ENCODE measurements at regions not wholly inside any gene's neighbourhood (a gene's known extent, or its start where the extent isn't known, plus 50 kb on each side); places are given as distances from the start of the nearest gene placed in this dataset.

DNA sequence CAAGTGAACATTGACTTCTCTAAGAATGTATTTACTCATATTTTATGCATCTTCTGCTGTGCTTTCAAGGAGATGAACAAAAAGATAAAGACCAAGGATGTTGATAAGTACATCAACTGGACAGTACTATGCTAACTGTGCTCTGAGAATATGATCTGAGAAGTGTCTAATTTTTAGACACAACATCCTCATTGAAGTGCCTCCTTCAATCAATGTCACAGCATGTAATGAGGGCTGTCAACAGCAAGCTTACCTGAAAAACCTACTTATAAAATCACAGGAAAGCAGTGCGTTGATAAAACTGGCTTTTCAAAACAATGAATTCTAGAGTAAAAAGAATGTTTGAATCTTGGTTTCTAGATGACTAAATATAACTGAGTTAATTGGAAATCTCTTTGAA, 452.9 kb upstream of the DSEL start:
- no peaks in the 10 kb centered on the region for H3K36me3 Mint-ChIP-seq (ENCODE audit: unreplicated experiment)
- H3K4me3 Mint-ChIP-seq (ENCODE audit: unreplicated experiment): no peak overlapping the region
- H3K4me1 Mint-ChIP-seq (ENCODE audit: low read depth, unreplicated experiment): no peaks in the 10 kb centered on the region
- no peak overlapping the region for H3K27ac Mint-ChIP-seq (ENCODE audit: unreplicated experiment)
- H3K27me3 Mint-ChIP-seq (ENCODE audit: unreplicated experiment): peaks cover 2% of the 10 kb centered on the region
- H3K9me3 Mint-ChIP-seq (ENCODE audit: unreplicated experiment): no peaks in the 10 kb centered on the region
- TF ChIP-seq, protein P1, sequence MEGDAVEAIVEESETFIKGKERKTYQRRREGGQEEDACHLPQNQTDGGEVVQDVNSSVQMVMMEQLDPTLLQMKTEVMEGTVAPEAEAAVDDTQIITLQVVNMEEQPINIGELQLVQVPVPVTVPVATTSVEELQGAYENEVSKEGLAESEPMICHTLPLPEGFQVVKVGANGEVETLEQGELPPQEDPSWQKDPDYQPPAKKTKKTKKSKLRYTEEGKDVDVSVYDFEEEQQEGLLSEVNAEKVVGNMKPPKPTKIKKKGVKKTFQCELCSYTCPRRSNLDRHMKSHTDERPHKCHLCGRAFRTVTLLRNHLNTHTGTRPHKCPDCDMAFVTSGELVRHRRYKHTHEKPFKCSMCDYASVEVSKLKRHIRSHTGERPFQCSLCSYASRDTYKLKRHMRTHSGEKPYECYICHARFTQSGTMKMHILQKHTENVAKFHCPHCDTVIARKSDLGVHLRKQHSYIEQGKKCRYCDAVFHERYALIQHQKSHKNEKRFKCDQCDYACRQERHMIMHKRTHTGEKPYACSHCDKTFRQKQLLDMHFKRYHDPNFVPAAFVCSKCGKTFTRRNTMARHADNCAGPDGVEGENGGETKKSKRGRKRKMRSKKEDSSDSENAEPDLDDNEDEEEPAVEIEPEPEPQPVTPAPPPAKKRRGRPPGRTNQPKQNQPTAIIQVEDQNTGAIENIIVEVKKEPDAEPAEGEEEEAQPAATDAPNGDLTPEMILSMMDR (IDR thresholded peaks at IDR 0.05; ENCODE audit: partially characterized antibody, unreplicated experiment): no peak
- DNase-seq: no peak

DNA sequence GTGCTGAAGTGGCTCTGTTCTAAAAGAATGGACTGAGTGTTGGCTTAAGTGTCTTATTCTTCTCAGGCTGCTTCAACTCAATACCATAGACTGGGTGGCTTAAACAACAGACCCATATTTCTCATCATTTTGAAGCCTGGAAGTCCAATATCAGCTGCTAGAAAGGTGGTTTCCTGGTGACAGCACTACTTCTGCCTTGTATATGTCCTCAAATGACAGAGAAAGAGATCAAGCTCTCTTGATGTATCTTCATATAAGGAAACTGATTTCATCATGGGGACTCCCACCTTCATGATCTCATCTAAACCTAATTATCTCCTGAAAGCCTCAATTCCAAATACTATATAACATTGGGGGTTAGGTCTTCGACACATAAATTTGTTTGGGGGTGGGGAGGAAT, 449.7 kb upstream of the DSEL start:
- H3K4me1 Mint-ChIP-seq (ENCODE audit: low read depth, unreplicated experiment): no peaks in the 10 kb centered on the region
- H3K27me3 Mint-ChIP-seq (ENCODE audit: unreplicated experiment): peaks cover 2% of the 10 kb centered on the region

DNA sequence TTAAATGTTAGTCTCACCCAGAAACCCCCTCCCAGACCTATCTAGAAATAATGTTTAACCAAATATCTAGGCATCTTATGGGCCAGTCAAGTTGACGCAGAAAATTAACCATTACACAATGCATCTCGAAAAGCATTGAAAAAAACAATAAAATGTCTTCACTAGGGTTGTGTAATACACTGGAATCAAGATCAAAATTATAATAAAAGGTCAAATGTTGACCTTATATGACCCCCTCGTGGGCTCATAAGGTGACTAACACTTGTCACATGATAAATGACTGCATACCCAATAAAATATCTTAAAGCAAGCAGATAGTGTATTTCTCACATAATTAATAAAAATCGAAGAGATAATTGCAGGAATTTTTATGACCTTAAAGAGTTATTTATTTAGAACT, 447.9 kb upstream of the DSEL start:
- no peak for DNase-seq
- Mint-ChIP-seq H3K27me3 (ENCODE audit: unreplicated experiment) (peaks cover 2% of the 10 kb centered on the region), H3K4me3 (ENCODE audit: unreplicated experiment) (no peak overlapping the region), H3K4me1 (ENCODE audit: low read depth, unreplicated experiment) (no peaks in the 10 kb centered on the region), H3K9me3 (ENCODE audit: unreplicated experiment) (no peaks in the 10 kb centered on the region), H3K36me3 (ENCODE audit: unreplicated experiment) (no peaks in the 10 kb centered on the region), H3K27ac (ENCODE audit: unreplicated experiment) (no peak overlapping the region)
- TF ChIP-seq, protein P1 (IDR thresholded peaks at IDR 0.05; ENCODE audit: partially characterized antibody, unreplicated experiment): no peak

More for the DNA sequence above, 449.7 kb upstream of the DSEL start:
- no peak for DNase-seq
- Mint-ChIP-seq H3K9me3 (ENCODE audit: unreplicated experiment) (no peaks in the 10 kb centered on the region), H3K27ac (ENCODE audit: unreplicated experiment) (no peak overlapping the region), H3K36me3 (ENCODE audit: unreplicated experiment) (no peaks in the 10 kb centered on the region), H3K4me3 (ENCODE audit: unreplicated experiment) (no peak overlapping the region)
- TF ChIP-seq, protein P1 (IDR thresholded peaks at IDR 0.05; ENCODE audit: partially characterized antibody, unreplicated experiment): no peak

DNA sequence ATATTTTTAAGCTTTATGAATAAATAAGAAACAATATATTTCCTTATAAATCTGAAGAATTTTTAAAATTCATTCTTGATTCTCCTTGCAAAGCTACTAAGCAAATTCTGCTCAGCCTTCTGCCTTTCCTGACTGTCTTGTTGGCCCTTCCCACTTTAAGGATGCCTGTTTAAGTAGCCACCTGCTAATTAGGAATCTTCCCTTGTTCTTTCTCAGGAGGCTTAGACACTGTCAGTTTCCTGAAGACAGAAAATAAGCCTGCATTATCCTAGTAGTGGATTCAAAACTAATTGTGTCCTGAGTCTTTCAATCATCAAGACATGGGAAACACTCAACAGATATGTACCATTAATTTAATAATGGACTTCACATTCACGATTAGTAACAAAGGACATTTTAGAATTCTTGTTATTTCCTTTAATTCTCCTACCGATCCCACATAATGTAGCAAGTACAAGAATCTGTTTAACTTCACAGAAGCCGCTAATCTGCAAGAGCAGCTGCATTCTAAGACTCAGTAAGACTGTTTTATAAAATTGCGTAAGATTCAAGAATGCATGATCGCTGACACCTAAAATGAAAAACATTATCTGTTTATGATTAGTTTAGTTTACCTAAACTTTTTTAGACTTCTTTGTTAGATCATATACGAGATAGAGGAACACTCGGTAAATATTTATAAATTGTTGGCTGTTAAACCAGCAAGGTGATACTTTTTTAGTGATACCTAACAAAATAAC, 445.4 kb upstream of the DSEL start:
- TF ChIP-seq, protein P1 (IDR thresholded peaks at IDR 0.05; ENCODE audit: partially characterized antibody, unreplicated experiment): no peak
- no peaks in the 10 kb centered on the region for H3K4me1 Mint-ChIP-seq (ENCODE audit: low read depth, unreplicated experiment)
- H3K9me3 Mint-ChIP-seq (ENCODE audit: unreplicated experiment): no peaks in the 10 kb centered on the region
- no peaks in the 10 kb centered on the region for H3K27me3 Mint-ChIP-seq (ENCODE audit: unreplicated experiment)
- DNase-seq: no peak
- no peak overlapping the region for H3K4me3 Mint-ChIP-seq (ENCODE audit: unreplicated experiment)
- H3K36me3 Mint-ChIP-seq (ENCODE audit: unreplicated experiment): no peaks in the 10 kb centered on the region
- H3K27ac Mint-ChIP-seq (ENCODE audit: unreplicated experiment): no peak overlapping the region

DNA sequence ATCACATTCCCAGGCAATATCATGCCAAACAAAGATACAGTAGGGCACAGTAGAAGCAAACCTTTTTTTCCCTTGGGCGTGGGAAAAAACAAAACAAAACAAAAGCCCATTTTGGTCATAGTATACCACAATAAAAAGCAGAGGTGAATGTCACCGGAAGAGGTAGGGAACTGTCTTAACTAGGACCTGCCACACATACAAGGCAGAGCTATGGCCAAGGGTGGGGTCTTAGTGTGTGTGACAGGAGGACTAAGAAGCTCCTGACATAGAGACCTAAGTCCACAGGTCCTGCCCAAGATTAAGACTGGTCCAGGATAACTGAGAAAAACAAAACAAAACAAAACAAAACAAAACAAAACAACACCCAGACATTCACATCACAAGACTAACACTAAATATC, 441.2 kb upstream of the DSEL start:
- Mint-ChIP-seq H3K4me1 (ENCODE audit: low read depth, unreplicated experiment) (no peaks in the 10 kb centered on the region), H3K9me3 (ENCODE audit: unreplicated experiment) (no peaks in the 10 kb centered on the region), H3K27me3 (ENCODE audit: unreplicated experiment) (no peaks in the 10 kb centered on the region), H3K27ac (ENCODE audit: unreplicated experiment) (no peak overlapping the region), H3K36me3 (ENCODE audit: unreplicated experiment) (no peaks in the 10 kb centered on the region), H3K4me3 (ENCODE audit: unreplicated experiment) (no peak overlapping the region)
- DNase-seq: no peak
- TF ChIP-seq, protein P1 (IDR thresholded peaks at IDR 0.05; ENCODE audit: partially characterized antibody, unreplicated experiment): no peak

Measured in glutamatergic neuron (in vitro differentiated cells).